Naive B cell (primary cell): ENCODE measurements at regions not wholly inside any gene's neighbourhood (a gene's known extent, or its start where the extent isn't known, plus 50 kb on each side); places are given as distances from the start of the nearest gene placed in this dataset.

ENCODE experiments used
- ATAC-seq, 2 donors: fragments of 150-1000 bp; cut with Tn5 transposase; 2 replicates each; pipeline ENCODE4 v1.10.0; 2021; ENCODE audit warnings: low read depth in 2 of 2, mild to moderate bottlenecking in 2 of 2, moderate library complexity in 2 of 2
- DNase-seq: peaks from one replicate; pipeline ENCODE4 v3.0.0; 2022
- H3K27ac Mint-ChIP-seq, 6 donors: one replicate each; pipeline ENCODE4 v1.8.0; 2020 to 2022; ENCODE audit warnings: mild to moderate bottlenecking in 6 of 6, mixed read lengths in 6 of 6, moderate library complexity in 5 of 6, inconsistent platforms in 2 of 6
- H3K27me3 Mint-ChIP-seq, 3 donors: one replicate each; pipeline ENCODE4 v1.8.0; 2021 to 2022; ENCODE audit warnings: mixed read lengths in 3 of 3, mild to moderate bottlenecking in 1 of 3
- H3K36me3 Mint-ChIP-seq, 2 donors: one replicate each; pipeline ENCODE4 v1.8.0; 2020 to 2022; ENCODE audit warnings: mixed read lengths in 2 of 2, inconsistent platforms in 1 of 2, mild to moderate bottlenecking in 1 of 2
- H3K4me1 Mint-ChIP-seq, 3 donors: one replicate each; pipeline ENCODE4 v1.8.0; 2020 to 2022; ENCODE audit warnings: mixed read lengths in 3 of 3, inconsistent platforms in 1 of 3, mild to moderate bottlenecking in 1 of 3, moderate library complexity in 1 of 3
- H3K4me3 Mint-ChIP-seq, 8 donors: one replicate each; pipeline ENCODE4 v1.8.0; 2020 to 2022; ENCODE audit warnings: mild to moderate bottlenecking in 8 of 8, mixed read lengths in 8 of 8, moderate library complexity in 8 of 8, inconsistent platforms in 2 of 8
- H3K9me3 Mint-ChIP-seq, 7 donors: one replicate each; pipeline ENCODE4 v1.8.0; 2020 to 2022; ENCODE audit warnings: mixed read lengths in 7 of 7, mild to moderate bottlenecking in 5 of 7, inconsistent platforms in 2 of 7, moderate library complexity in 1 of 7

DNA sequence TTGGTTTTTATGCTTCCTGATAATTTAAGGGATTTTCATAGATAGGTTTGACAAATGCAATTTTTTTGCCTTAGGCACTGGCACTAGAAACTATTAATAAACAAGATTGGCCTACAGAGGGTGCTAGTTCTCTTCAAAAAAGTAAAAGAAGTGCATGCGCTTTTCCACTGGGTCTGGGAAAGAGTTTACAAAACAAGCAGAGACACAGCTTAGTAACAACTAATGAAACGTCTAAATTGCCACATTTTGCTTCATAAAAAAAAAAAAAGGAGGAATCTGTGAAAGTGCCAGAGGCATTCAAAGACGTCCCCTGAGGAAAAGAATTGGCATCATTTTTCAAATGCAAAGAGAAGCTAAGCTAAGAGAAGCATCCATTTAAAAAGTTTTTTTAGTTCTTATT lies 58.3 kb upstream of the EEA1 start:
- Mint-ChIP-seq H3K27me3 (no peaks in the 10 kb centered on the region), H3K4me1 (peaks cover 11 to 22% (median 16%) of the 10 kb centered on the region in 3 donors), H3K4me3 (peak overlapping the region; percentile 11 to 90 (median 70)), H3K9me3 (peaks cover 0 to 15% (median 10%) of the 10 kb centered on the region in 7 donors), H3K27ac (peak overlapping the region in 5 of 6 donors; percentile 27 to 75 (median 38)), H3K36me3 (no peaks in the 10 kb centered on the region)
- peak; percentile 57 to 60 for ATAC-seq
- DNase-seq, result peak; percentile 45

- Mint-ChIP-seq H3K4me1 (peaks cover 11 to 23% (median 16%) of the 10 kb centered on the region in 3 donors), H3K27ac (peak overlapping the region; percentile 27 to 75 (median 44)), H3K27me3 (no peaks in the 10 kb centered on the region), H3K36me3 (no peaks in the 10 kb centered on the region), H3K4me3 (peak overlapping the region; percentile 41 to 90 (median 76)), H3K9me3 (peaks cover 0 to 8% (median 4%) of the 10 kb centered on the region in 7 donors)
- ATAC-seq (peak; percentile 88), DNase-seq (peak; percentile 65)
These were observed 58.9 kb upstream of the EEA1 start for GRCh38 chr12:92987846-92988621.

DNA sequence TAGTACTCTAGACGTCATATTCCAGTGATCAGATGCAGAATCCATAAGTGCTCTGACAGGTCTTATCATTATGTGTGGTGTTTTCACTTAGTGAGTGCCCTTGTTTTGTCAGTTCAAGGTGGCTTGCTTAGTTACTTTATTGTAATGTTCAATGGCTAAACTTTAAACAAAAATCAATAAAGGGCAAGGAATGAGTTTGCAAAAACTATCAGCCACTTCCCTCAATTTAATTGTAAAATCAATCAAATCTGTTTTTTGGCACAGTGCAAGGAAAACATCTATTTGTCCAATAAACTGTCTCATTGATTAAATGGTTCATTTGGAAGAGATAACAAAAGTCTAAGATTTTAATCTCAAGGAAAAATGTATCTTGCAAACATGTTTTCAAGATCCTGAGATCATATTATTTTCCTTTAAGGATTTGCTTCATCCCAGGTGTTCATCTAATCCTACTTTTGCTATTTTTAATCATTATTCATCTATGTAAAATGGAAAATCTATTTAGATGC lies 59.6 kb upstream of the EEA1 start:
- no peak overlapping the region for H3K27ac Mint-ChIP-seq
- H3K9me3 Mint-ChIP-seq, result peaks cover 0 to 7% (median 1%) of the 10 kb centered on the region in 7 donors
- DNase-seq, result no peak
- peak overlapping the region in 1 of 8 donors; percentile 10 for H3K4me3 Mint-ChIP-seq
- peaks cover 11 to 26% (median 16%) of the 10 kb centered on the region in 3 donors for H3K4me1 Mint-ChIP-seq
- ATAC-seq, result no peak
- H3K27me3 Mint-ChIP-seq, result no peaks in the 10 kb centered on the region
- no peaks in the 10 kb centered on the region for H3K36me3 Mint-ChIP-seq

DNA sequence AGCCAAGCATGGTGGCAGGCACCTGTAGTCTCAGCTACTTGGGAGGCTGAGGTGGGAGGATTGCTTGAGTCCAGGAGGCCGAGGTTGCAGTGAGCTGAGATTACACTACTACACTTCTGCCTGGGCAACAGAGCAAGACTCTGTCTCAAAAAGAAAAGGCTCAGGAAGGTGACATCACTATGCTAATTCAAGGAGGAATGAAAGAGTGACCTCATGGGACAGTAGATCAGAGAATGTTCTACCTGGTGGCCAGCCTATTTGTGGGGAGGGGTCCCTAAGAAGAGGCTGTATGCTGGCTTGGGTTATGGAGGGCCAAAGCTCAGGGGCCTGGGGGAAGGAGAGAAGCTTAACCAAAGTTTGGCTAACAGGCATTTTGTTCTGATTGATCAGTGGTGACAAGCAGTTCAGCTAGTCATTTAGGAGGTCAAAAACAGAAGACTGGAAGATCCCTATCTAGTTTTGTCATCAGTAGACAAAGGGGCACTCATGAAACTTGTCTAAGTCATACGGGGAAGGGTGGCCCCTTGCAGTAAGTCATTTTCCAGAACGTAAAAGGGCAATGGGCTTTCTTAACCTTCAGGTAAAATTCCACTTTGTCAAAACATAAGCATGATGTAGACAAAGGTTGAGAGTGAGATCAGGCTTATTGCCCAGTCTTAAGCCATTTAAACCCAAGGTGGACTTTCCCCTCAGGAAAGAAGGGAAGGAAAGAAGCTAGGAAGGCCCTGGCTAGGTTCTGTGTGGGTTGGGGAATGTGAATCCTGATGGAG lies 60.8 kb upstream of the EEA1 start:
- Mint-ChIP-seq H3K9me3 (peaks cover 0 to 4% (median 0%) of the 10 kb centered on the region in 7 donors), H3K36me3 (no peaks in the 10 kb centered on the region), H3K27ac (peak overlapping the region in 3 of 6 donors; percentile 46 to 79 (median 78)), H3K27me3 (no peaks in the 10 kb centered on the region), H3K4me3 (peak overlapping the region in 1 of 8 donors; percentile 30), H3K4me1 (peaks cover 11 to 29% (median 18%) of the 10 kb centered on the region in 3 donors)
- DNase-seq (no peak), ATAC-seq (no peak)

DNA sequence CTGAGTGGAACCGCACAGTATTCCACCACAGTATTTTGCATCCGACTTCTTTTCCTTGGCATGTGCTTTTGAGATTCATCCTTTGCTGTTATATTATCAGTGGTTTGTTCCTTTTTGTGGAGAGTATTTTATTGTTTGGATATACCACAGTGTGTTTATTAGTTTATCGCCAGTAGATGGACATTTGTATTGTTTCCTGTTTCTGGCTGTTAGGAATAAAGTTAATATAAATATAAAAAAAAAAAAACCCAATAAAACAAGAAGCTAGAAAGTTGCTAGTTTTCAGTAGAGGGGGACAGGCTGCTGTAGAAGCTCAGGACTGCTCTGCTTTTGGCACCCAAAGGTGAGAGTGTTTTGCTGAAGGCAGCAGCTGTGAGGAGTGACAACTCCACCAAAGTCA lies 62.0 kb upstream of the EEA1 start:
- ATAC-seq, result no peak
- no peak overlapping the region for H3K4me3 Mint-ChIP-seq
- peaks cover 21 to 42% (median 28%) of the 10 kb centered on the region in 3 donors for H3K4me1 Mint-ChIP-seq
- H3K27me3 Mint-ChIP-seq, result no peaks in the 10 kb centered on the region
- no peak for DNase-seq
- no peaks in the 10 kb centered on the region for H3K36me3 Mint-ChIP-seq
- no peak overlapping the region for H3K27ac Mint-ChIP-seq
- peaks cover 0 to 4% (median 0%) of the 10 kb centered on the region in 7 donors for H3K9me3 Mint-ChIP-seq

GRCh38 chr12:92992041-92992440 lies 62.9 kb upstream of the EEA1 start:
- no peak overlapping the region for H3K4me3 Mint-ChIP-seq
- H3K9me3 Mint-ChIP-seq, result peaks cover 0 to 4% (median 0%) of the 10 kb centered on the region in 7 donors
- ATAC-seq, result no peak
- H3K27ac Mint-ChIP-seq, result peak overlapping the region in 1 of 6 donors; percentile 9
- H3K27me3 Mint-ChIP-seq, result no peaks in the 10 kb centered on the region
- peaks cover 21 to 43% (median 28%) of the 10 kb centered on the region in 3 donors for H3K4me1 Mint-ChIP-seq
- DNase-seq, result no peak
- no peaks in the 10 kb centered on the region for H3K36me3 Mint-ChIP-seq

GRCh38 chr12:92993259-92993658 lies 64.2 kb upstream of the EEA1 start:
- H3K4me3 Mint-ChIP-seq, result no peak overlapping the region
- DNase-seq (no peak), ATAC-seq (no peak)
- H3K36me3 Mint-ChIP-seq, result no peaks in the 10 kb centered on the region
- no peaks in the 10 kb centered on the region for H3K27me3 Mint-ChIP-seq
- no peak overlapping the region for H3K27ac Mint-ChIP-seq
- peaks cover 0 to 4% (median 0%) of the 10 kb centered on the region in 7 donors for H3K9me3 Mint-ChIP-seq
- H3K4me1 Mint-ChIP-seq, result peaks cover 10 to 36% (median 17%) of the 10 kb centered on the region in 3 donors

DNA sequence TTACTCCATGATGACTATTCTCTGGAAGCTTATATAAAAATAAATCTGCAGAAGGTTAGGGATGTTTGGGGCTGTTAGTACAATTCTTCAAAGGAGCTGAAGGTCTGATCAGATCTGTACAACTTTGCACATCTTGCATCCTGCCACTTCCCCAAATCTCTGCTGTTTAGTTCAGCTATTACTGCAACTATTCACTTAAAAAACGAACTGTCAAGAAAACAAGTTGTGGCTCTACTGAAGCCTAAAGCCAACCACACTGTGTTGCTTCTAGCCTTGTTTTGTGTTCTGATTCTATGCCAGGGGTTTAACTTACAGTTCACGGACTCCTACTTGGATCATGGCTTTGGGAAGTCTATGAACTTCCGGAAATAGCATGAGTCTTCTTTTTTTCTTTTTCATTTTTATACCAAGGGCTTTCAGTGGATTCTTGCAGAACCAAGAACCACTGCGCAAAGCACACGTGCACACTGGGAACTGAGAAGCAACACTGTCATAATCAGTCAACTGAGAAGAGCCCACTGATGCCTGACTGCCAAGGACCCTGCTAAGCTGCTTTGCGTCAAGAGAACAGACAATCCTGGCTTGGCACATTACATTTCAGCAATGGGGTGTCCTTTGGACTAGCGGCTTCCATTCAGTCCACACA lies 66.3 kb upstream of the EEA1 start:
- peak; percentile 98 for ATAC-seq
- peaks cover 0 to 6% (median 0%) of the 10 kb centered on the region in 7 donors for H3K9me3 Mint-ChIP-seq
- peak overlapping the region in 5 of 8 donors; percentile 16 to 73 (median 29) for H3K4me3 Mint-ChIP-seq
- DNase-seq, result peak; percentile 31
- no peaks in the 10 kb centered on the region for H3K36me3 Mint-ChIP-seq
- H3K27me3 Mint-ChIP-seq, result no peaks in the 10 kb centered on the region
- peaks cover 10 to 24% (median 13%) of the 10 kb centered on the region in 3 donors for H3K4me1 Mint-ChIP-seq
- peak overlapping the region; percentile 17 to 96 (median 76) for H3K27ac Mint-ChIP-seq

DNA sequence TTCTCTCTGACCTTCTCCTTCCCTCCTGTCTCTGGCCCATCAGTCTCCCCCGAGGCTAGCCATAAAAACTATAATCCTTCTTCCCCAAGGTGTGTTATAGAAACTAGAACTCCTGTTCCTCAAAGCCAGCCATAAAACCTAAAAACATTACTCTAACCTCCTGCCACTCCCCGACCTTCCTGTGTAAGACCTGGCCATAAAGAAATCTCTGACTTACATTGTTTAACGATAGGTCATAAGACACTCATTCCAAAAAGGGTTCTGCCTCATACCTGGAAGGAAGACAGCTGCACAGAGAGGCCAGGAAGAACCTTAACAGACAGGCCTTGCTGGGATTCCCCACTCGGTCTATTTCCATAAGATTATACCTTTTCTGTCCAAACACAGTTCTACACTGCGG lies 70.9 kb upstream of the EEA1 start:
- Mint-ChIP-seq H3K36me3 (peaks cover 0 to 6% of the 10 kb centered on the region in 2 donors), H3K4me1 (peaks cover 8 to 16% (median 9%) of the 10 kb centered on the region in 3 donors), H3K27me3 (no peaks in the 10 kb centered on the region), H3K9me3 (peaks cover 0 to 2% (median 0%) of the 10 kb centered on the region in 7 donors), H3K4me3 (no peak overlapping the region), H3K27ac (peak overlapping the region in 1 of 6 donors; percentile 53)
- DNase-seq, result no peak
- ATAC-seq, result no peak

DNA sequence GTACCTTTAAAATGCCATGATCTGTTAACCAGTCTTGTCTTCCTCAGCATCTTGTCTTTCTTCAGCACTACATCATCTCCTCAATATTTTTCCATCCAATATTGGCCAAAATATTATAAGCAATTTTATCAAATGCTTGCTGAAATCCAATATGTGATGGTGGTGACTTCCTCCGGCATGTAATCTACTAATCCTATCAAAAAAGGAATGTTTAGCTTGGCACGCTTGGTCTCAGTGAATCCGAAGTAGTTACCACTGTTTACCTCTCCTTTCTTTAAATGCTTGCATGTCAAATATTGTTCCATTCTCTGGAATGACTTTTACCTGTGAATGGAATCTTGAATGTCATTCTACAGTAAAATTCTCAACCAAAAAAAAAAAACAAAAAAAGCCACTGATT lies 72.3 kb upstream of the EEA1 start:
- DNase-seq, result no peak
- H3K4me3 Mint-ChIP-seq, result no peak overlapping the region

GRCh38 chr12:93002293-93003054 lies 73.4 kb upstream of the EEA1 start:
- DNase-seq, result no peak
- ATAC-seq, result no peak
- H3K27me3 Mint-ChIP-seq, result no peaks in the 10 kb centered on the region
- peaks cover 0 to 6% of the 10 kb centered on the region in 2 donors for H3K36me3 Mint-ChIP-seq
- H3K4me3 Mint-ChIP-seq, result no peak overlapping the region
- H3K27ac Mint-ChIP-seq, result no peak overlapping the region
- H3K9me3 Mint-ChIP-seq, result peaks cover 0 to 2% (median 0%) of the 10 kb centered on the region in 7 donors
- H3K4me1 Mint-ChIP-seq, result peaks cover 0 to 3% (median 0%) of the 10 kb centered on the region in 3 donors

More for the DNA sequence above, 72.3 kb upstream of the EEA1 start:
- H3K9me3 Mint-ChIP-seq, result peaks cover 0 to 2% (median 0%) of the 10 kb centered on the region in 7 donors
- peaks cover 0 to 3% (median 0%) of the 10 kb centered on the region in 3 donors for H3K4me1 Mint-ChIP-seq
- H3K27ac Mint-ChIP-seq, result peak overlapping the region in 1 of 6 donors; percentile 10
- no peaks in the 10 kb centered on the region for H3K27me3 Mint-ChIP-seq
- ATAC-seq, result no peak
- H3K36me3 Mint-ChIP-seq, result peaks cover 0 to 6% of the 10 kb centered on the region in 2 donors

GRCh38 chr12:93003531-93004239 lies 74.6 kb upstream of the EEA1 start:
- H3K27ac Mint-ChIP-seq, result peak overlapping the region in 1 of 6 donors; percentile 1
- no peaks in the 10 kb centered on the region for H3K4me1 Mint-ChIP-seq
- H3K36me3 Mint-ChIP-seq, result peaks cover 0 to 6% of the 10 kb centered on the region in 2 donors
- H3K27me3 Mint-ChIP-seq, result no peaks in the 10 kb centered on the region
- ATAC-seq (no peak), DNase-seq (no peak)
- peaks cover 0 to 2% (median 0%) of the 10 kb centered on the region in 7 donors for H3K9me3 Mint-ChIP-seq
- no peak overlapping the region for H3K4me3 Mint-ChIP-seq
